ENCODE measurements at regions not wholly inside any gene's neighbourhood (a gene's known extent, or its start where the extent isn't known, plus 50 kb on each side); places are given as distances from the start of the nearest gene placed in this dataset.

DNA sequence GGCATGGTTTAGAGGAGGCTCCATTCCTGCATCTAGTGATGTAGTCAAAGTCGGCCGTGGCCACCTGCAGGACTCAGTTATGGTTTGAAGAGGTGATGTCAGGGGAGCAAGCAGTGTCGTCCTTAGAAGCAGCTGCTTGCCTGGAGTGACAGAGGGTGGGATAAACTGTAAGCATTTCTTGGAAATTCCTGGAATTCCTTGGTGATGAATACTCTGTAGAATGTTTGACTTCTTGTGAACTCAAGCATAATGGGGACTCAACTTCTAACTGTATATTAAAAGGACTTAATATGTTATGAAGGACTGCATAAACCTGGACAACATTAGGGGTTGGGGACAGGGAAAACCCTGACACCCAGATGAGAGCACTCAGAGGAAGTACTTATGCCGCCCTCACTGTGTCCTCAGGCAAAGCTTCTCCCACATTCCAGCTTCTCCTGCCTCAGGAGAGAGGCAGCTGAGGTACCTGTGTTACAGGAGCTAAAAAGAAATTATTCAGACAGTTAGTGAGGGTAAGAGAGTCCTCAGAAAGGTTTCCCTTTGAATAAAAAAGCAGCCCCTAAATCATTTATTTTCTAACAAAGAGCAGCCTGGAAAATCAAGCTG is 459.9 kb upstream of the CELF4 start:
- no peak for TF ChIP-seq EZH2 (IDR thresholded peaks at IDR 0.05; ENCODE audit: borderline replicate concordance, low read length)
- TF ChIP-seq, protein P1, sequence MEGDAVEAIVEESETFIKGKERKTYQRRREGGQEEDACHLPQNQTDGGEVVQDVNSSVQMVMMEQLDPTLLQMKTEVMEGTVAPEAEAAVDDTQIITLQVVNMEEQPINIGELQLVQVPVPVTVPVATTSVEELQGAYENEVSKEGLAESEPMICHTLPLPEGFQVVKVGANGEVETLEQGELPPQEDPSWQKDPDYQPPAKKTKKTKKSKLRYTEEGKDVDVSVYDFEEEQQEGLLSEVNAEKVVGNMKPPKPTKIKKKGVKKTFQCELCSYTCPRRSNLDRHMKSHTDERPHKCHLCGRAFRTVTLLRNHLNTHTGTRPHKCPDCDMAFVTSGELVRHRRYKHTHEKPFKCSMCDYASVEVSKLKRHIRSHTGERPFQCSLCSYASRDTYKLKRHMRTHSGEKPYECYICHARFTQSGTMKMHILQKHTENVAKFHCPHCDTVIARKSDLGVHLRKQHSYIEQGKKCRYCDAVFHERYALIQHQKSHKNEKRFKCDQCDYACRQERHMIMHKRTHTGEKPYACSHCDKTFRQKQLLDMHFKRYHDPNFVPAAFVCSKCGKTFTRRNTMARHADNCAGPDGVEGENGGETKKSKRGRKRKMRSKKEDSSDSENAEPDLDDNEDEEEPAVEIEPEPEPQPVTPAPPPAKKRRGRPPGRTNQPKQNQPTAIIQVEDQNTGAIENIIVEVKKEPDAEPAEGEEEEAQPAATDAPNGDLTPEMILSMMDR (IDR thresholded peaks at IDR 0.05; ENCODE audit: low read length), result no peak
